ENCODE measurements at regions not wholly inside any gene's neighbourhood (a gene's known extent, or its start where the extent isn't known, plus 50 kb on each side); places are given as distances from the start of the nearest gene placed in this dataset.

GRCh38 chr3:144660186-144660585, 688.6 kb downstream of the DIPK2A start:
- no peak for DNase-seq (ENCODE audit: low spot score)
- no peak for TF ChIP-seq CTCF (IDR thresholded peaks at IDR 0.05; ENCODE audit: extremely low read depth, missing control alignments)

- DNase-seq (ENCODE audit: low spot score) = no peak
- TF ChIP-seq CTCF (IDR thresholded peaks at IDR 0.05; ENCODE audit: extremely low read depth, missing control alignments) = no peak
Measured at GRCh38 chr3:144662729-144663128, 691.1 kb downstream of the DIPK2A start.

GRCh38 chr3:144663456-144664436, 692.1 kb downstream of the DIPK2A start:
- no peak for TF ChIP-seq CTCF (IDR thresholded peaks at IDR 0.05; ENCODE audit: extremely low read depth, missing control alignments)
- DNase-seq (ENCODE audit: low spot score) = no peak

- DNase-seq (ENCODE audit: low spot score) = no peak
- TF ChIP-seq CTCF (IDR thresholded peaks at IDR 0.05; ENCODE audit: extremely low read depth, missing control alignments) = no peak
Measured at GRCh38 chr3:144665567-144666053, 694.0 kb downstream of the DIPK2A start.

- no peak for TF ChIP-seq CTCF (IDR thresholded peaks at IDR 0.05; ENCODE audit: extremely low read depth, missing control alignments)
- DNase-seq (ENCODE audit: low spot score) = no peak
Measured at GRCh38 chr3:144670571-144670970, 698.9 kb downstream of the DIPK2A start.

- TF ChIP-seq CTCF (IDR thresholded peaks at IDR 0.05; ENCODE audit: extremely low read depth, missing control alignments) = no peak
- DNase-seq (ENCODE audit: low spot score) = no peak
Measured at GRCh38 chr3:144677103-144677502, 705.5 kb downstream of the DIPK2A start.

- no peak for TF ChIP-seq CTCF (IDR thresholded peaks at IDR 0.05; ENCODE audit: extremely low read depth, missing control alignments)
- DNase-seq (ENCODE audit: low spot score) = no peak
Measured at GRCh38 chr3:144683065-144683464, 711.4 kb downstream of the DIPK2A start.
